Nucleus accumbens (tissue), 56 donors: ENCODE measurements at regions not wholly inside any gene's neighbourhood (a gene's known extent, or its start where the extent isn't known, plus 50 kb on each side); places are given as distances from the start of the nearest gene placed in this dataset.
"Not testable (repeated sequence)": the region's sequence is repeated elsewhere in the genome, so short reads cannot be mapped to it uniquely, and the experiment has no call there.

Experiments used
- DNase-seq, 56 donors: peaks; one replicate each; lab custom pipeline; 2025; lab: John Stamatoyannopoulos, UW

- DNase-seq, result no peak
Observed at GRCh38 chr19:27742041-27742440, 1470.9 kb downstream of the UQCRFS1 start.

GRCh38 chr19:27741236-27741635 lies 1471.7 kb downstream of the UQCRFS1 start:
- DNase-seq, result no peak

GRCh38 chr19:27740396-27740795 lies 1472.6 kb downstream of the UQCRFS1 start:
- DNase-seq, result no peak

GRCh38 chr19:27738569-27739193 lies 1474.3 kb downstream of the UQCRFS1 start:
- no peak for DNase-seq

- no peak for DNase-seq
Observed at GRCh38 chr19:27736225-27736624, 1476.7 kb downstream of the UQCRFS1 start.

- no peak for DNase-seq
Observed at GRCh38 chr19:27735314-27735713, 1477.6 kb downstream of the UQCRFS1 start.

- DNase-seq, result no peak
Observed at GRCh38 chr19:27734496-27735220, 1478.3 kb downstream of the UQCRFS1 start.

- DNase-seq, result no peak
Observed at GRCh38 chr19:27733551-27734266, 1479.2 kb downstream of the UQCRFS1 start.

GRCh38 chr19:27729332-27729731 lies 1483.6 kb downstream of the UQCRFS1 start:
- no peak for DNase-seq

- DNase-seq, result no peak
Observed at GRCh38 chr19:27722625-27723024, 1490.3 kb downstream of the UQCRFS1 start.

GRCh38 chr19:27720155-27720554 lies 1492.8 kb downstream of the UQCRFS1 start:
- DNase-seq, result no peak

- DNase-seq, result no peak
Observed at GRCh38 chr19:27719034-27719433, 1493.9 kb downstream of the UQCRFS1 start.

GRCh38 chr19:27718234-27718633 lies 1494.7 kb downstream of the UQCRFS1 start:
- no peak for DNase-seq

GRCh38 chr19:27717825-27718224 lies 1495.1 kb downstream of the UQCRFS1 start:
- DNase-seq, result no peak

- no peak for DNase-seq
Observed at GRCh38 chr19:27716922-27717321, 1496.0 kb downstream of the UQCRFS1 start.

- DNase-seq, result no peak
Observed at GRCh38 chr19:27714857-27715256, 1498.1 kb downstream of the UQCRFS1 start.

GRCh38 chr19:27709496-27709895 lies 1503.5 kb downstream of the UQCRFS1 start:
- DNase-seq, result no peak

GRCh38 chr19:27708986-27709385 lies 1504.0 kb downstream of the UQCRFS1 start:
- not testable (repeated sequence) for DNase-seq

GRCh38 chr19:27707026-27707425 lies 1505.9 kb downstream of the UQCRFS1 start:
- not testable (repeated sequence) for DNase-seq

- DNase-seq, result no peak
Observed at GRCh38 chr19:27705896-27706295, 1507.1 kb downstream of the UQCRFS1 start.

- no peak for DNase-seq
Observed at GRCh38 chr19:27694361-27695055, 1518.4 kb downstream of the UQCRFS1 start.
